SH-SY5Y (cell line): ENCODE measurements at regions not wholly inside any gene's neighbourhood (a gene's known extent, or its start where the extent isn't known, plus 50 kb on each side); places are given as distances from the start of the nearest gene placed in this dataset.

ENCODE experiments used
- GATA2 ChIP-seq: IDR thresholded peaks from 2 replicates; pipeline ENCODE4 v1.6.1; 2011; ENCODE audit warnings: mild to moderate bottlenecking, low read depth, low read length
- GATA3 ChIP-seq: IDR thresholded peaks from 2 replicates; pipeline ENCODE4 v1.6.1; 2011; ENCODE audit warnings: low read depth, mild to moderate bottlenecking, low read length, moderate library complexity

- TF ChIP-seq GATA3, result no peak
- TF ChIP-seq GATA2, result no peak
These were observed 418.1 kb upstream of the DCC start for GRCh38 chr18:51921862-51922261.

DNA sequence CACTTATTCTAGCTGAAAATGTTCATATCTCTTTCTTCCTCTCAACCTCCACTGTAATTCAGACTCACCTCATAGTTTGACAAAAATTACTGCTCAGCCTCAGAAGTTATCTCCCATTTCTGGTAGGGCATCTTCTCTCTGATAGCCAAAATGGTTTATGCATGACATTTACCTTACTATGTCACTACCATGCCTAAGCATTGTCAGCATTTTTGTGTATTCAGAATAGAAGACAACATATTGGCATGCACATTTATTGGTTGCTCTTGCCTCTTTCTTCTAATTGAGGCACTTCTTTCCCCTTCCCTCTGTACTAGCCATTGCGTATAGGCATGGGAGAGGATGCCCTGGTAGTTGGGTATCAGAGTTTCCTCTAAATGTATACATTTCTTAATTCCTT is 406.1 kb upstream of the DCC start:
- TF ChIP-seq GATA3 (no peak), GATA2 (no peak)

DNA sequence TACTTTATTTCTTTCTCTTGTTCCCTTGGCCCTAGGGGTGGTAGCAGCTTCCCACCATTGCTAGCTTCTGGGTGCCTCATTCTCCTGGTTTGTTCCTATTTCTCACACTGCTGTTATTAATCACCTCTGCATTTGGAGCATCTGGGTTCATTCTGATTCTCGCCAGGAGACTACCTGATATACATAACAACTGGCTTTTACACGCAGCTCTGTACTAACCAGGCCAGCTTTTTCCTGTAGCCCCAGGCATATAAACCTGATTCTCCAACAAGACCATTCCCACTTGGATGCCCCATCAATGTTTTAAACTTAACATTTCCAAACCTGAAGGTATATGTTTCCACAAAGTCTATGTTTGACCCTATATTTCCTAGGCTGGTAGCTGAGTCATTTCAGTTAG is 403.9 kb upstream of the DCC start:
- no peak for TF ChIP-seq GATA3
- TF ChIP-seq GATA2, result no peak

DNA sequence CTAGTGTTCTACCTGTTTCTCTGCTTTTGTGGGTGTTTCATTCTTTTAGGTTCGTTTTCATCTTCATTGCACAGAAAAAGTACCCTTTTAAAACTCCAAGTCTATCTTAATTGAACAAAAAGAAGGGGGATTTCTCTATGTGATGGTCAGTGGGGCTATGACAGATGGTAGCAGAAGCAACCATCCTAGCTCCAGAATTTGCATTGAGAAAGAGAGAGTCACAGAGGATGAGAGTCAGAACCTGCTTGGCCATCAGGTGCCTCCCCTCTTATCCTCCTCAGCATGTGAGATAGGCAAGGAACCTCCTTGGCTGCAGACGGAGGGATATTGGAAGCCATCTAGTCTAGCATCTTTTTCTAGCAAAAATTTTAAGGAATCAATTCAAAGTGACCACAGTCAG is 398.0 kb upstream of the DCC start:
- TF ChIP-seq GATA3 (no peak), GATA2 (no peak)

DNA sequence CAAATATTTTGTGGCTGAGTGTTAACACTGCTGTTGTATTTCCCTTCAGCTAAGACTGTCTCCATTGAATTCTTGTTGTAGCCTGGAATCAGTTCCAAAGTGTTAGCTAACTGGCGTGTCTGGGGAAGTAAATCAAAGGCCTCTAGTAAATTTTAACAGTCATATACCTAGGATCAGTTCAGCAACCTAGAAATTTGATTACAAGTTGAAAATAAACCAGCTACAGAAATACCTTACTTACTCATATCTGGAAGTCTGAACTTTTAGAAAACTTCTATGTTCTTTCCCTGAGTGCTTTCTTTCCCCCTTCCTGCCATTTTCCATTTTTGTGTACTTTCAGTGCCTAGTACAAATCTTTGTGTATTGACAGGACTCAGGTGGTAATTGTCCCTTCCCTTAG is 396.7 kb upstream of the DCC start:
- TF ChIP-seq GATA3, result no peak
- no peak for TF ChIP-seq GATA2

DNA sequence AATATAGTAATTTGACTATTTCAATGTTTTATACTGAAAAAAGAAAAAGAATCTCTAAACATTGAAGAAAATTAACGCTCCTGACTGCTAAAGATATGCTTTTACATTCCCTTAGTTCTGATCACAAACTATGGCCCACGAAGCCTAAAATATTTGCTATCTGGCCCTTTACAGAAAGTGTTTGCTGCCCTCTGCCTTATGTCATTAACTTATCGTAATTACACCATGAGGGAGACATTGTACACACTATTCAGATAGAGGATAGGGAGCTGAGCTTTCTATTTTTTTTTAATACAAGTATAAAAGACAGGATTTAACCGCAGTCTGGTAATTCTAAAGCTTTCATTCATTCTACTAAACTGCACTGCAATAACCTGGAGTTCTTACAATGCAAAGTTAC is 393.1 kb upstream of the DCC start:
- TF ChIP-seq GATA2, result no peak
- no peak for TF ChIP-seq GATA3

GRCh38 chr18:51952844-51953243 is 387.2 kb upstream of the DCC start:
- TF ChIP-seq GATA2 (no peak), GATA3 (no peak)

GRCh38 chr18:51953521-51953920 is 386.5 kb upstream of the DCC start:
- no peak for TF ChIP-seq GATA2
- TF ChIP-seq GATA3, result no peak

- TF ChIP-seq GATA3, result no peak
- TF ChIP-seq GATA2, result no peak
These were observed 384.9 kb upstream of the DCC start for GRCh38 chr18:51955136-51955535.

GRCh38 chr18:51957001-51957400 is 383.0 kb upstream of the DCC start:
- no peak for TF ChIP-seq GATA3
- no peak for TF ChIP-seq GATA2

GRCh38 chr18:51980101-51980500 is 359.9 kb upstream of the DCC start:
- TF ChIP-seq GATA3 (no peak), GATA2 (no peak)

GRCh38 chr18:51988277-51988676 is 351.7 kb upstream of the DCC start:
- TF ChIP-seq GATA3, result no peak
- TF ChIP-seq GATA2, result no peak

DNA sequence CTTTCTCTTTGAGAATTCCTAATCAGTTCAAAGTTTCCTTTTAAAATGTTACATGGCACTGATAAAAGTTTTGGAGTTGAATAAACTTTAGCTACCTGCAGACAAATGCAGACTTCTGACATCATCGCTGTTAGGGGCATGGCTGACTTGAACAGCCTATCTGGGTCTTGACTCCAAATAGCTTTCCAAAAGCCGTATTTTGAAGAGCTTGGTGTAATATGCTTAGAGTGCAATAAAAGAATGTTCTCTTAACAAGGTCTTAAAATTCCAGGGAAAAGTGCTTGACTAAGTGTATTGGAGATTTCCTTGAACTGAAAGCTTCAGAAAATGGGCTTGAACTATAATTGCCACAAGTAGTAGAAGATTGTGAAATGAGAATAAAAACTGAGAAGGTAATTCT is 342.9 kb upstream of the DCC start:
- TF ChIP-seq GATA3, result no peak
- no peak for TF ChIP-seq GATA2

DNA sequence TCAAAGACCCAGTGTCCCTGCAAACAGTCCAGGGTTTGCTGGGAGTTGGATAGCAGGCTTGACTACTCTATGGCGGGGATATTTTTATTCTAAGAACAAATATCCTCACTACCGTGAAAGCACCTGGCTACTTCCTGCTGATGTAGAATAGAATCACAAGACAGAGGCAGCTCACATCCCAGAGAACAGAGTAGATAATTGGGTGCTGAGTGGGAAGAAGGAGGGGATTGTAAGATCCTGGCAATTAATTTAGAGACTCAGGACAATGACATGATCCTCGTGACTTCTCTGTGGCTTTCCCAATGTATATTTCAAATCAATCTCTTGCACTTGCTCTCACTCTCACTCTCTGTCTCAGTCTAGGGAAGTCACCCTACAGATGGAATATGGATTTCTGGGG is 341.9 kb upstream of the DCC start:
- no peak for TF ChIP-seq GATA3
- no peak for TF ChIP-seq GATA2

GRCh38 chr18:51998711-51999110 is 341.3 kb upstream of the DCC start:
- TF ChIP-seq GATA3, result no peak

DNA sequence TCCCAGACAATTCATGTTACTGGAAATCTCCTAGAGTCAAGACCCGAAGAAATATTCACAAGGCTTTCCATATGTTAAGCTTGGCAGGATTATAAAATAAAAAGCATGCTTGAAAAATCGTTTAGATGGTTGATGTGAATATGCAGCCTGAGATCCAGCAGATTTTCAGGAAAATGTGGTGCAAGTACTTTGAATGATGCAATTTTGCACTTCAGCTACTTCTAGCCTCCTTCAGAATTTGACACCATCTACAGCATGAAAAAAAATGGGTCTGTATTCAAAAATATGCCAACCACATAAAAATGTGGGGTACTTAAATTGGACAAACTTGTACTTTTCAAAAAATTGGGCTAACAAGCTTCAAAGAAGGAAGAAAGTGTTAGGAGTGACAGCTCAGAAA is 340.6 kb upstream of the DCC start:
- TF ChIP-seq GATA2 (no peak), GATA3 (no peak)
